GM18499 (cell line): ENCODE measurements at regions not wholly inside any gene's neighbourhood (a gene's known extent, or its start where the extent isn't known, plus 50 kb on each side); places are given as distances from the start of the nearest gene placed in this dataset.

Experiments
- ATAC-seq: cut with Tn5 transposase; IDR thresholded peaks from one replicate; pipeline ENCODE4 v1.9.1; 2021; ENCODE audit warnings: moderate number of reproducible peaks; ENCODE audit not compliant: insufficient read depth, unreplicated experiment

- ATAC-seq: no peak
Measured at GRCh38 chr4:54540931-54541330, 116.8 kb upstream of the KIT start.

- no peak for ATAC-seq
Measured at GRCh38 chr4:54541426-54542118, 116.2 kb upstream of the KIT start.

- ATAC-seq: no peak
Measured at GRCh38 chr4:54542119-54542438, 115.7 kb upstream of the KIT start.

- no peak for ATAC-seq
Measured at GRCh38 chr4:54542540-54543041, 115.2 kb upstream of the KIT start.

GRCh38 chr4:54543088-54543795 is 114.5 kb upstream of the KIT start:
- ATAC-seq: no peak

- no peak for ATAC-seq
Measured at GRCh38 chr4:54545663-54546424, 111.9 kb upstream of the KIT start.

- ATAC-seq: peak; percentile 70
Measured at GRCh38 chr4:54547299-54548097, 110.3 kb upstream of the KIT start.

- ATAC-seq: peak; percentile 41
Measured at GRCh38 chr4:54548098-54548620, 109.6 kb upstream of the KIT start.

- ATAC-seq: no peak
Measured at GRCh38 chr4:54548831-54549460, 108.8 kb upstream of the KIT start.

GRCh38 chr4:54550395-54551171 is 107.2 kb upstream of the KIT start:
- ATAC-seq: no peak

GRCh38 chr4:54553001-54553400 is 104.8 kb upstream of the KIT start:
- no peak for ATAC-seq

GRCh38 chr4:54554339-54554990 is 103.3 kb upstream of the KIT start:
- ATAC-seq: no peak

- ATAC-seq: no peak
Measured at GRCh38 chr4:54556051-54556450, 101.7 kb upstream of the KIT start.

GRCh38 chr4:54556587-54556986 is 101.2 kb upstream of the KIT start:
- ATAC-seq: no peak

GRCh38 chr4:54558889-54559677 is 98.7 kb upstream of the KIT start:
- no peak for ATAC-seq

- no peak for ATAC-seq
Measured at GRCh38 chr4:54560513-54560912, 97.2 kb upstream of the KIT start.

GRCh38 chr4:54561940-54562339 is 95.8 kb upstream of the KIT start:
- ATAC-seq: no peak

- ATAC-seq: no peak
Measured at GRCh38 chr4:54566608-54567007, 91.1 kb upstream of the KIT start.
